ENCODE measurements at regions not wholly inside any gene's neighbourhood (a gene's known extent, or its start where the extent isn't known, plus 50 kb on each side); places are given as distances from the start of the nearest gene placed in this dataset.

DNA sequence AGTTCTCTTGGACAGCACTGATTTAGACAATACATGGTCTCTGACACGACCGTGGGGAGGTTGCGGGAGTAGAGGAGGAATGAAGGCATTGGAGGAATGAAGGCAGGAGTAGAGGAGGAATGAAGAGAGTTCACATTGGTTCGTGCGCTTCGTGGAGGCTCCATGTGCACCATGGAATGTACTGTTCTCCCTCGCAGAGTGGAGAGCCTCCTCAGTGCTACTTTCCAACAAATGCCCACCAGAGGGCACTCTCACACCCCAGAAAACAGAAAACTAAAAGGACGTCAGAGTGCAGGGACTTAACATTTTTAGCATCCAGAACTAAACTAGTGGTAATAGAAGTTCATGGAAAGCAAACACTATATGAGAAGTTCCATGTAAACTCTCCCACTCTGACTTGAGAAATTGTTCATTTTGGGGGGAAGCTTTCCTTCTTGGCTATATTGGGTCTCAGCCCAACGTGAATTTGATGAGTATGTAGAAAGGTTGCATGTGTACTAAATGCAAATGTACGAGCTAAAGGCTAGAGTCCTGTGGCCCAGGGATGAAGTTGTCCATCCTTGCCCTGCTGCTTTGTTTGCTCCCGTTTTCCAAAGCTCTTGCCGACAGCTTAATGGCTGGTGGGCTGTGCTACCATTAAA, 211.6 kb downstream of the LMX1A start:
- WGBS (ENCODE audit: low lambda C conversion rate) = 7% methylated on average over 12 of the region's 12 CpGs
- CTCF ChIA-PET = interaction anchor here (0.7 to 3.2 kb wide), 19 partner anchors 8 to 448 kb away, joined by 3 to 19 read pairs (median 5); no protein-coding TSS in a partner anchor

DNA sequence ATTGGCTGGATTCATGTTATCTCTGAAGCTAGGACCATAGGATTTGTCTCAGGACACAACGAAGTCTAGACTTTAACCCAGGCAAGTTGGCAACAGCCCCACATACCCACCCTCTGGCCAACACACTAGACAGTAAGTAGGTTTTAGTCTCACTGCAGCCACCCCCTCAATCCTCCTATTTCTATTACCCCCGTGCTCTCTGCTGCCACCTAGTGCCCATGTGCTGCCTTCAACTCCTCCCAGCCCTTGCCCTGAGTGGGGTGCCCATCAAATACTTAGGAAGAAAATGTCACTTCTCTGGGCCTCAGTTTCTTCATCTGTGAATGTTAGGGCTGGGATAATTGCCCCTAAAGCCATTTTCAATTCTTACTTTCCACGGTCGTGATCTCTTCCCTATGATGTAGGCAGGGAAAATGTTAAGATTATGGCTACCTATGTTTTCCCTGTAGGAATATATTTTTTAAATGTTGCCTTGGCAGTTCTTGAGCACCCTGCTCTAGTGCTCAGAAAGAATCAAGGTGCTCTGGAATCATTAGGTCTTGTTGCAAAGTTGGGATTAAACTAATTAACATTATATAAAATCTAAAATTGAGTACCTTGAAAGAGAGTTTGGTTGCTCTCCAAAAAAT, 213.0 kb downstream of the LMX1A start:
- ChIA-PET CTCF (interaction anchor here (1.0 to 3.2 kb wide), 5 partner anchors 8 to 225 kb away, joined by 3 to 19 read pairs (median 7); no protein-coding TSS in a partner anchor), POLR2A (no interaction called here)
- no peak overlapping the region for H2AFZ ChIP-seq (ENCODE audit: low read depth)
- H3K36me3 ChIP-seq (replicated peaks in 1 of 2; ENCODE audit: control insufficient read depth in 1 of 2, insufficient read depth in 2 of 2, low read length in 1 of 2) = no peaks in the 10 kb centered on the region
- no peaks in the 10 kb centered on the region for H3K9me2 ChIP-seq
- H3K4me3 ChIP-seq (ENCODE audit: low read depth in 2 of 2, low read length in 1 of 2) = no peak overlapping the region; a peak in 1 of 4 replicates
- 9% methylated on average over 4 of the region's 4 CpGs for WGBS (ENCODE audit: low lambda C conversion rate)
- no peak for DNase-seq
- H4K20me1 ChIP-seq (ENCODE audit: insufficient read depth) = no peaks in the 10 kb centered on the region
- H3K4me2 ChIP-seq = no peak overlapping the region
- H3K27me3 ChIP-seq (ENCODE audit: insufficient read depth) = no peaks in the 10 kb centered on the region
- no peak for TF ChIP-seq POLR2AphosphoS5 (IDR thresholded peaks at IDR 0.05; ENCODE audit: low read depth, low read length)
- TF ChIP-seq, protein P1, sequence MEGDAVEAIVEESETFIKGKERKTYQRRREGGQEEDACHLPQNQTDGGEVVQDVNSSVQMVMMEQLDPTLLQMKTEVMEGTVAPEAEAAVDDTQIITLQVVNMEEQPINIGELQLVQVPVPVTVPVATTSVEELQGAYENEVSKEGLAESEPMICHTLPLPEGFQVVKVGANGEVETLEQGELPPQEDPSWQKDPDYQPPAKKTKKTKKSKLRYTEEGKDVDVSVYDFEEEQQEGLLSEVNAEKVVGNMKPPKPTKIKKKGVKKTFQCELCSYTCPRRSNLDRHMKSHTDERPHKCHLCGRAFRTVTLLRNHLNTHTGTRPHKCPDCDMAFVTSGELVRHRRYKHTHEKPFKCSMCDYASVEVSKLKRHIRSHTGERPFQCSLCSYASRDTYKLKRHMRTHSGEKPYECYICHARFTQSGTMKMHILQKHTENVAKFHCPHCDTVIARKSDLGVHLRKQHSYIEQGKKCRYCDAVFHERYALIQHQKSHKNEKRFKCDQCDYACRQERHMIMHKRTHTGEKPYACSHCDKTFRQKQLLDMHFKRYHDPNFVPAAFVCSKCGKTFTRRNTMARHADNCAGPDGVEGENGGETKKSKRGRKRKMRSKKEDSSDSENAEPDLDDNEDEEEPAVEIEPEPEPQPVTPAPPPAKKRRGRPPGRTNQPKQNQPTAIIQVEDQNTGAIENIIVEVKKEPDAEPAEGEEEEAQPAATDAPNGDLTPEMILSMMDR (IDR thresholded peaks at IDR 0.05) = peak; percentile 56
- H3K9ac ChIP-seq = no peak overlapping the region
- H3K79me2 ChIP-seq (ENCODE audit: insufficient read depth) = no peaks in the 10 kb centered on the region
- H3F3A ChIP-seq (replicated peaks; ENCODE audit: insufficient read depth) = no peaks in the 10 kb centered on the region
- H3K4me1 ChIP-seq (ENCODE audit: control insufficient read depth in 1 of 2, insufficient read depth in 2 of 2, low read depth in 1 of 2, low read length in 1 of 2) = no peaks in the 10 kb centered on the region
- no peak overlapping the region for H3K27ac ChIP-seq (ENCODE audit: low read depth in 2 of 2, low read length in 1 of 2)
- H3K9me3 ChIP-seq = no peaks in the 10 kb centered on the region

More for the DNA sequence above, 211.6 kb downstream of the LMX1A start:
- Histone ChIP-seq H3K4me3 (ENCODE audit: low read depth in 2 of 2, low read length in 1 of 2) (no peak overlapping the region; a peak in 1 of 4 replicates), H3K9me2 (no peaks in the 10 kb centered on the region), H3F3A (replicated peaks; ENCODE audit: insufficient read depth) (no peaks in the 10 kb centered on the region), H3K9me3 (no peaks in the 10 kb centered on the region), H2AFZ (ENCODE audit: low read depth) (no peak overlapping the region), H3K27me3 (ENCODE audit: insufficient read depth) (no peaks in the 10 kb centered on the region), H4K20me1 (ENCODE audit: insufficient read depth) (no peaks in the 10 kb centered on the region), H3K4me1 (ENCODE audit: control insufficient read depth in 1 of 2, insufficient read depth in 2 of 2, low read depth in 1 of 2, low read length in 1 of 2) (no peaks in the 10 kb centered on the region), H3K36me3 (replicated peaks in 1 of 2; ENCODE audit: control insufficient read depth in 1 of 2, insufficient read depth in 2 of 2, low read length in 1 of 2) (no peaks in the 10 kb centered on the region), H3K79me2 (ENCODE audit: insufficient read depth) (no peaks in the 10 kb centered on the region), H3K27ac (ENCODE audit: low read depth in 2 of 2, low read length in 1 of 2) (no peak overlapping the region), H3K9ac (no peak overlapping the region), H3K4me2 (no peak overlapping the region)
- TF ChIP-seq RAD21 (IDR thresholded peaks at IDR 0.05; ENCODE audit: low read length) = peak; percentile 62
- TF ChIP-seq, protein P2, sequence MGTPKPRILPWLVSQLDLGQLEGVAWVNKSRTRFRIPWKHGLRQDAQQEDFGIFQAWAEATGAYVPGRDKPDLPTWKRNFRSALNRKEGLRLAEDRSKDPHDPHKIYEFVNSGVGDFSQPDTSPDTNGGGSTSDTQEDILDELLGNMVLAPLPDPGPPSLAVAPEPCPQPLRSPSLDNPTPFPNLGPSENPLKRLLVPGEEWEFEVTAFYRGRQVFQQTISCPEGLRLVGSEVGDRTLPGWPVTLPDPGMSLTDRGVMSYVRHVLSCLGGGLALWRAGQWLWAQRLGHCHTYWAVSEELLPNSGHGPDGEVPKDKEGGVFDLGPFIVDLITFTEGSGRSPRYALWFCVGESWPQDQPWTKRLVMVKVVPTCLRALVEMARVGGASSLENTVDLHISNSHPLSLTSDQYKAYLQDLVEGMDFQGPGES (IDR thresholded peaks at IDR 0.05; ENCODE audit: low read depth, low read length) = no peak
- no peak for TF ChIP-seq YY1 (IDR thresholded peaks at IDR 0.05; ENCODE audit: low read depth)
- TF ChIP-seq FOSL2 (IDR thresholded peaks at IDR 0.05; ENCODE audit: borderline replicate concordance, low read depth) = no peak
- TF ChIP-seq ELF1 (IDR thresholded peaks at IDR 0.05) = no peak
- TF ChIP-seq SMC3 (IDR thresholded peaks at IDR 0.05; ENCODE audit: low read depth, low read length) = peak; percentile 48
- TF ChIP-seq FOXJ3 (CRISPR knock-in tag; IDR thresholded peaks at IDR 0.05) = no peak
- no peak for TF ChIP-seq CHD2 (IDR thresholded peaks at IDR 0.05; ENCODE audit: low read length, partially characterized antibody)
- TF ChIP-seq, protein P3, sequence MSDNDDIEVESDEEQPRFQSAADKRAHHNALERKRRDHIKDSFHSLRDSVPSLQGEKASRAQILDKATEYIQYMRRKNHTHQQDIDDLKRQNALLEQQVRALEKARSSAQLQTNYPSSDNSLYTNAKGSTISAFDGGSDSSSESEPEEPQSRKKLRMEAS (IDR thresholded peaks at IDR 0.05; ENCODE audit: low read depth) = peak; percentile 39; the same call in 1 of the 2 replicates
- TF ChIP-seq, protein P1 (IDR thresholded peaks at IDR 0.05) = peak; percentile 82
- DNase-seq = peak; percentile 38
- POLR2A ChIA-PET = no interaction called here
